GM19239 (cell line): ENCODE measurements at regions not wholly inside any gene's neighbourhood (a gene's known extent, or its start where the extent isn't known, plus 50 kb on each side); places are given as distances from the start of the nearest gene placed in this dataset.
"Not testable (repeated sequence)": the region's sequence is repeated elsewhere in the genome, so short reads cannot be mapped to it uniquely, and the experiment has no call there.

Source experiments
- DNase-seq: peaks from one replicate; pipeline ENCODE4 v3.0.0; 2011; ENCODE audit warnings: low spot score; ENCODE audit not compliant: insufficient read length
- FAIRE-seq: peaks from 2 replicates; lab custom pipeline; 2011; peaks lifted over from hg19 to GRCh38; lab: Jason Lieb, UNC

DNA sequence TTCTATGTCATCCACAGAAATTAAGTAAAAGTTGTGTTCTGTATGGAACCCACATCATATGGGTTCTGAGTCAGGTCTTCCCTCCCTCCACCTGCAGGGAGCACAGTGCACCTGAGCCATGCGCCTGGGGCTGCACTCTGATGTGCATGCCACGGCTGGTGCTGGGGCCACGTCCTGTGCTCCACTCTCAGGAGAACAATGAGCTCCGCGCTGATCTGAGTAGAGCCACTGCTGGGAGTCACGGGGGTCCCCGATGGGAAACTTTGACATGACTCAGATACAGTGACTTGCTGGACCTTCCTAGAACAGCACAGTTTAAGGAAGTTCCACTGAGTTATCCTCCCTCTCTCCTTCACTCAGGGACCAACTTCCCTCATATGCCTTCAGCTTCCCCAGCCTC lies 683.4 kb downstream of the TMEM121 start:
- DNase-seq, result no peak
- FAIRE-seq, result no peak

DNA sequence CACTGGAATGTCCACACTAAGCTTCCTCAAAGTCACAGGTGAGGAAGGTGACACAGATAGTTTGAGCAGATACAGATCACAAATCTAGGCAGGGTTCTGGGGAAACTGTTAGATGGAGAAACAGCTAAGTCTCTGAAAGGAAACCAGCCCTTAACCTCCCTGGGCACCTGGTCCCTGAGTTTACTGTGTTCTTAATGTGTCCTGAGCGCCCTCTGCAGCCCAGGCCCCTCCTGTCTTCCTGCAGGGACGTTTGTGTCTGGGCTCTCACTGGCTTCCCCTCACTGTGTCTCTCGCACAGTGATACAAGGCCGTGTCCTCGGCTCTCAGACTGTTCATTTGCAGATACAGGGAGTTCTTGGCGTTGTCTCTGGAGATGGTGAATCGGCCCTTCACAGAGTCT lies 684.3 kb downstream of the TMEM121 start:
- FAIRE-seq, result no peak
- no peak for DNase-seq

DNA sequence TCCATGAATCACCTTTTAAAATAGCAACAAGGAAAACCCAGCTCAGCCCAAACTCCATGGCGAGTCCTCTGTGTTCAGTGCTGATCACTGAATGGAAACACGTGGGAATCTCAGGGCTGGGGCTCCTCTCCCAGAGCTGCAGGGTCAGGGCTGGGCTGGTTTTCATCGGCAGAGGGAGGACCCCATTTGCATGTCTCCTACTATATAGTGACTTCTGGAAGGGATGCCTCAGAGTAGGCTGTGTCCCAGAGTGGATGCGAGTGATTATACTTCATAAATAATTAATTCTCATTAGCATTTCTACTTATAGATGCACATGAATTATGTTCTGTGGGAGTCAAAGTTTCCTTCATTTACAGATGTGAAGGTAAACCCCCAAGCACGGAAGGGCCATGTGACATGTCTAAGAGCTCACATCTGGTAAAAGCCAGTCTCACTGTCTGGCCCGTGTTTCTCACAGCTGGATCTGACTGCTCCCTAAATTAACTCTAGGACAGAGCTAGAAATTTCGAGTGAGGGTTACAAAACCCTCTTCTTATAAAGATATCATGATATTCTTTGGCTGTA lies 685.0 kb downstream of the TMEM121 start:
- no peak for FAIRE-seq

DNA sequence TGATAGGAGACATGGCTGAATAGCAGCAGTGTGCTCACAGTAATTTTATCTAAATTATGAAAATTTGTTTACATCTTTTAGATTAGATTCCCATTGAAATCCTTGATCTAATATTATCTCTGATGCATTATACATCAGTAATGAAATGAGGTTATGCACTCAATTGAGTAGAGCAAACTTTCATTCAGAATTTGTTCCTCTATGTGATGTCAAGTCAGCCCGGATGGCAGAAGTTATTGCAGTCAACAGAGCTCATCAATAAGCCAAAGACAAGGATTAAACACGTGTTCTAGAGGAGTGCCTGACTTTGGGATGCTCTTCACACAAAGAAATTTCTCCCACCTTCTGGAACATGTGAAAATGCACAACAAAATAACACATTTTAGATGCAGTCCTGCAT lies 688.8 kb downstream of the TMEM121 start:
- DNase-seq (no peak), FAIRE-seq (no peak)

More for the DNA sequence above, 685.0 kb downstream of the TMEM121 start:
- DNase-seq, result no peak

DNA sequence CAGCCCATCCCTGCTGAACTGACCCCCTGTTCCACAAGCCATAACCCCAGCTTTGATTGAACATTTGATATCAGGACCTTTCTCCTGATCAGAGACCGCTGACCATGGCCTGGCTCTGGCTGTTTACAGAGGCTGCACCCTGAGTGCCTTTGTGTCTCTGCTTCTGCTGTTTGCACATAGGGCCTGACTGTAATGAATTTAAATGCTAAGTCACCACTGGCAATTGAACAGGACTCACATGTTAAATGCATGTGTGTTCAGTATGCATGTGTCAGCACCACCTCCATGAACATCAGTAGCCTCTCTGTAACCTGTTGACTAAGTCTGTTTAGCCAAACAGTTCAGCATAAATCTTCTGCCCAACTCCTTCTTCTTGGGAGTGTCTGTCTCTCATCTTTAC lies 690.3 kb downstream of the TMEM121 start:
- no peak for DNase-seq
- FAIRE-seq, result no peak

DNA sequence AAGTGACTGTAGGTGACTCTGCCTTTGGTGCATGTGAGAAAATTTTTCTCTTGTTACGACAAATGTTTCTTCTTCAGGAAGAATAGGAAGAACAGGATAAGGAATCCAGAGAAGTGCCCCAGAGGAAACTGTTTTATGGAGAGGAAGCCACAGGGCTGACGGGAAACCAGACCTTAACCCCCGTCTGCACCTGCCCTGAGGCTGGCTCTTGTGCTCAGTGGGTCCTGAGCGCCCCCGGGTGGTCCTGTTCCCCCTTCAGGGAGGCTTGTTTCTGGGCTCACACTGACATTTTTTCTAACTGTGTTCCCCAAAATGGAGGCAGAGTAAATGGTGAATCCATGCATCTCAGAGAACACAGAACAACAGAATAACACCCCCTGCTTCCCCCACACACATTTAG lies 691.8 kb downstream of the TMEM121 start:
- DNase-seq (no peak), FAIRE-seq (no peak)

DNA sequence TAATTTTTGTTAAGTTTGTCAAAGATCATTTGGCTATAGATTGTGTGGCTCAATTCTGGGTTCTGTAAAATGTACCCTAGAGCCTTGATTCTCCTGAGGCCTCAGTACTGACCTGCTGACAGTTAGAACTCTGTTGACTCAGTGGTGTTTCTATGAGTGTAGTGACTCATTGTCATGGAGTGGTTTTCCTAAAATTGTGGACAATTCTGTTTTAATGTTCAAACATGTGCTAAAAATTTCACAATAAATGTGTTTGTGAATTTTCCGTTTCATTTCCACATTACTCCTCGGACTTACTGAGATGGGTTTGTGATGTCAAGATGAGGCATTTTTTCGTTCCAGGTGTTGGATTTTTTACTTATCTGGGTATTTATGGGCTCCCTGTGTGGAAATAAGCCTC lies 695.9 kb downstream of the TMEM121 start:
- no peak for DNase-seq
- FAIRE-seq, result no peak

DNA sequence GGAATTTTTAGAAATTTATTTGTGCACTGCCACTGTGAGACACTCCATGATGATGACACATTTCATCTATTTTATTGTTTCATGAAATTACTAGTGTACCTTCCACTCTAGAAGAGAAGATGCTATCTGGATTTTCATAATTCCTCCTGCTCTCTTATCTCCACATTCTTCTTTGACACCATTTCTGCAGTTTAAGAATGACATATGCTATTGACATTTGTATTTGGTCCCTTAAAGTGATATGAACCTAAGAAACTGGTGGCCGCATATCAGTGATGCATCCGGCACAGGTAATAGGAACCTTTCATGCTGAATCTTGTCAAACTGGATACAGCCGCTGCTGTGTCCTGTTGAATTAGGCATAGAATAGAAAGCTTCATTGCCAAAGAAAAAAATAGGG lies 696.3 kb downstream of the TMEM121 start:
- DNase-seq (no peak), FAIRE-seq (no peak)

DNA sequence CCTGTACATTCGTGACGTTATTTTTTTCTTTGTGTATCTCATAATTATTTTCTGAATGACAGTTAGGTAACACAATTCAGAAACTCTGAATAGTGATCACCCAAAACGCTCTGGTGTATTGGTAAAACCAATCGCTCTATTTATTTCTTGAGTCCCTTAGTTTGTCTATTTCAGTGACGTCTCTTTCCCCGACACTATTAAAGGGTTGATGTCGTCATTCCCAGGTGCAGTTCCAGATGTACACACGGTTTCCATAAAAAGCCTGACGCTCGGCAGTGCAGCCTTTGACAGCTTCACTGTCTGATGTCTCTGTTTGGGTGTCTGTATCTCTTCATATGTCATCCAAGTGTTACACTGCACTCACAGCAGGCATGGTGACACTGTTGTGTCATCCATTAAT lies 701.4 kb downstream of the TMEM121 start:
- no peak for FAIRE-seq

DNA sequence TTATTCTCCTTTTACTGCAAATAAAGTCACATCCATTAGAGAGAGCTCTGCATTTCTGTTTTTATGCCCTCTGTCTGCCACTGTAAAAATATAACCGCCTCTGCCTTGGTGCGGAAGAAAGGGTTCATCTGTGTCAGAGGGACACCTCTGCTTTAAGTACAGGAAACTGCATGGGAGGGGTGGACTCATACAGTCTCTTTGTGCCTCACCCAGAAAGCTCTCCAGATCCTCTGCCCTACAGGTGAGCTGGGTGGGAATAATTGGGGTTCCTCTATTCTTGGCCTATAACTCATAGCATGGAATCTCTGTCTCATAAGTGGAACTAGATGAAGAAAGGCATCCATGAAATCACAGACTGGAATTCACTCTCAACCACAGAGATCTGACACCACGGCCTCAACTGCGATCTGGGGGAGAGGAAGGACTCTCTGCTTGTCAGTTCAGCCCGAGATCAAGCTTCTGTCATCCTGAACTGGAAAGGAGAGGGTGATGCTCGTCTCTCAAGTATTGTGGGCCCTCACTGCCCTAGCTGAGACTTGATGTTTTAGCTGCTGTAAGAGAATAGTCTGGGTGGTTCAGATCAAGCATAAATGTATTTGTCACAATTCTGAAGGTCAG lies 702.3 kb downstream of the TMEM121 start:
- DNase-seq (no peak), FAIRE-seq (no peak)

More for the DNA sequence above, 701.4 kb downstream of the TMEM121 start:
- DNase-seq, result no peak

DNA sequence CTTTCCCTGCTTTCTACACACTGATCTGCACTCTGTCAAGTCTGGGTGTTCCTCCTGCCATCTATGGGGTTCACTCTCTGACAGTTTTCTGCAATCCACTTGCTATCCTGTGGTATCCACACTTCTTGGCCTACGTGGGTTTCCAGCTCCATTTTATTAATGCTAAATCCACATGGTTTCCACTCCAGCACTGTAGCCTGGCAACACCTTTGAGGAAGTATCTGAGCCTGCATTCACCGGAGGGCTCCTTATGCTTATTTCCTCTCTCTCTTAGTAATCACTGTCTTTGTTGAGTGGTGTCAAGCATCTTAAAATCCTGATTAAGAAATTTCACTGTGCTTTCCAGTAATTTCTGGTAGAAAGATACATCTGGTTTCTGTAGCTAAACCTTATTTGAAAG lies 703.7 kb downstream of the TMEM121 start:
- no peak for DNase-seq
- no peak for FAIRE-seq

DNA sequence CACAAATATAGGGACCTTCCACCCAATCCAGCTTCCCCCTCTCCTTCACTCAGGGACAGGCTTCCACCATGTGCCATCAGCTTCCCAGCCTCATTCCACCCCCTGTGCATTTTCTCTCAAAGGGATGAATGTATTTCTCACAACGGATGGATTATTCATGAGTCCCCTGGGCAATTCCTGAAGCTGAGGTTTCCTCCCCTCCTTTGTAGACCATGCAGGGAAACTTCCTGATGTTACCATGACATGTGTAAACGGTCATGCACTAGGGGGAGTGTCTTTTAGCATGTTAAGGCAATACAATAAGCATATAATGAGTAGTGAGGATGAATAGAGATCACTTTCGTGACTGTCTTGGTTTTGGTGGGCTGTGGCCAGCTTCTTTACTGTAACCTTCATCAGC lies 706.8 kb downstream of the TMEM121 start:
- FAIRE-seq, DNase-seq: not testable (repeated sequence)

DNA sequence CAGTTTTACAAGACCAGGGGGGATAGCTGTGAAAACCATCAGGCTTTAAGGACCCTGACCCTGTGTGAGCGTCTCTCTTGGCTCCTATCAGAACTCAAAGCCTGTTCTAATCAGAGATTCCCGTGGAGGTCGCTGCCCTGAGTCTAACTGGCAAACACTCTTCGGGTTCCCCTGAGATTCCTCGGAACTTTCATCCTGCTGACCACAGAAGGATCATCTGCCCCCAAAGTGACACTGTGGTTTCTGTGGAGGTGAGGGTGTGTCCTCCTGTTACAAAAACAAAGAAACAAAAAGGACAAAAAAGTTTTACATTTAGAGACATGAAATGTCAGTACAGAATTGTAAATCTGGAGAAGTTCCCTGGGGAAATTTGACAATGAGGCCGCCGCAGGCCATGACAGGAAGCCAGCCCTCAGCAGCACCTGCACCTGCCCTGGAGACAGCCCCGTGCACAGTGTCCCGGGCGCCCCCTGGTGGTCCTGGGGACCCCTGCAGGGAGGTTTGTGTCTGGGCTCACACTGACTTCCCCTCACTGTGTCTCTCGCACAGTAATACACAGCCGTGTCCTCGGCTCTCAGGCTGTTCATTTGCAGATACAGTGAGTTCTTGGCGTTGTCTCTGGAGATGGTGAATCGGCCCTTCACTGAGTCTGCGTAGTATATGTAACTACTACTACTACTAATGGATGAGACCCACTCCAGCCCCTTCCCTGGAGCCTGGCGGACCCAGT lies 708.3 kb downstream of the TMEM121 start:
- not testable (repeated sequence) for FAIRE-seq, DNase-seq

DNA sequence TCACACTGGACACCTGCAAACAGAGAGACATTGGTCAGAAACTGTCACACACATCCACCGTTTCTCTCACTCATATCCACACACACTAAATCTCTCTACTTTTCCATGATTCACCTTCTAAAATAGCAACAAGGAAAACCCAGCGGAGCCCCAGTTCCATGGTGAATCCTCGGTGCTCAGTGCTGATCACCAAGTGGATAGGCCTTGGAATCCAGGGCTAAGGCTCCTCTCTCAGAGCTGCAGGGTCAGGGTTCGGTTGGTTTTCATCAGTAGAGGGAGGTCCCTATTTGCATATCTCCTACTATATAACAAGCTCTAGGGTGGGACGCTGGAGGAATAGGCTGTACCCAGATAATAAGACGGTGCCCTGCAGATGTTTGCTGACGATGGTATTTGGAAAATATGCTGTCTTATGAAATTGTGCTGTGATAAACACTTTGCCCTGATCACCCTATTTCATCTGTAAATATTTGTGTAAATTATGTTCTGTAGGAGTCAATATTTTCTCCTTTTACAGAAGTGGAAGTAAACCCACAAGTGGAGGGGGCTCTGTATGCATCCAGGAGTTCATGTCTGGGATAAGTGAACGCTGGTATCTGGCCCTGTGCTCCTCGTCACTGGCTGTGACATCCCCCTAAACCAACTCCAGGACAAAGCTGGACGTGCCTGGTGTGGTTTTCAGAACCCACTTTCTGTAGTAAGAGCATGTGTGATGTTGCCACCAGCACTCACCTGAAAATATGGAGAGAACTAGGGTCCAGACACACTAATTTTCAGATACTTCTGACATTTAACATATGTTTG lies 709.2 kb downstream of the TMEM121 start:
- DNase-seq, result no peak
- FAIRE-seq, result no peak

DNA sequence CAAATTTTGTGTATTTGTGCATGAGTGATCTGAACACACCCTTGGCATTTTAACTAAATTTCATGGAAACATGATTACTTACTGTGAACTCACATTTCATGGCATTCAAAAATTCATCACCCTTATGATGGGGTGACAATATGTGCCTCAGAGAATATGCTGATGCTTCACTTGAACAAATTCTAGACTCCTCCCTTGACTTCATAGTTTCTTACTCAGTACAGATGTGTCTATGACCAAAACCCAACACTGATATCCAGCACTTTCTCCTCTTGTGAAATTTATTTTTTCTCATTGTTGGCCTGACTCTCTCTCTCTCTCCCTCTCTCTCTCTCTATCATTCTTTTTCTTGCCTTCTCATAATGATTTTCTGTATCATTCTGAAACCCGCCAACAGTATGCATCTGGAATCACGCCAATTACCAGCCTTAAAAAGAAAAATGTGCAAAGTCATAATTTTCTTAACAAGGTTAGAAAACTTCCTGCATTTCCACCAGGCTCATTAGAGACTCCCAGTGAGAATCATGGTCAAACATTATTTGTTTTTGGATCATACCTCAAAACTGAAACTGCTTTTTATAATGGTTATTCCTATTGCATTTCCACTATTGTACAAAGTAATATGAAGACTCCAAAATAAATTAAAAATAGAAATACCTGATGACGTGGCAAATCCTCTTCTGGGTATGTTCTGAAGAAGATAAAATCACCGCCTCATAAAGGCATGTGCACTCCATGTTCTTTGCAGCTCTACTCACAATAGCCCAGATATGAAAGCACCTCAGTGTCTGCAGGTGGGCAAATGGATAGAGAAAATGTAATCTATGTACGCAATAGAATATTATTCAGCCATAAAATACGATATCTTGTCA lies 722.2 kb downstream of the TMEM121 start:
- no peak for FAIRE-seq
- DNase-seq, result no peak

DNA sequence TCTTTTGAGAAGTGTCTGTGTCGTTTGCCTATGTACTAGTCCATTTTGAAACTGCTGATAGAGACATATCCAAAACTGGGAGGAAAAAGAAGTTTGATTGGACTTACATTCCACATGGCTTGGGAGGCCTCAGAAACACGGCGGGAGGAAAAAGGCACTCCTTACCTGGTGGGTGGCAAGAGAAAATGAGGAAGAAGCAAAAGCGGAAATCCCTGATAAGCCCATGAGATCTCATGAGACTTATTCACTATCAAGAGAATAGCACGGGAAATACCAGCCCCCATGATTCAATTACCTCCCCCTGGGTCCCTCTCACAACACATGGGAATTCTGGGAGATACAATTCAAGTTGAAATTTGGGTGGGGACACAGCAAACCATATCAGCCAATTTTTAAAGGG lies 727.6 kb downstream of the TMEM121 start:
- not testable (repeated sequence) for FAIRE-seq, DNase-seq

DNA sequence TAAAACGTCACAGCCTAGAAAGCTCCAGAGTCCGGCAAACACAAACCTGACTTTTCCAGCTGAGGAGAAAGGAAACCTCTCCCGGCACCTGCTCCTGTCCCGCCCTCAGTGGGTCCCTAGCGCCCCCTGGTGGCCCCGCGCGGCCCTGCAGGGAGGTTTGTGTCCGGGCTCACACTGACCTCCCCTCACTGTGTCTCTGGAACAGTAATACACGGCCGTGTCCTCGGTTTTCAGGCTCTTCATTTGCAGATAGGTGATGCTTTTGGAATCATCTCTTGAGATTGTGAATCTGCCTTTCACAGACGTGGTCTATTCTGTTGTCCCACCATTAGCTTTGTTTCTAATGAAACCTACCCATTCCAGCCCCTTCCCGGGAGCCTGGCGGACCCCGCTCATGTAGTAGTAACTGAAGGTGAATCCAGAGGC lies 731.2 kb downstream of the TMEM121 start:
- not testable (repeated sequence) for FAIRE-seq

DNA sequence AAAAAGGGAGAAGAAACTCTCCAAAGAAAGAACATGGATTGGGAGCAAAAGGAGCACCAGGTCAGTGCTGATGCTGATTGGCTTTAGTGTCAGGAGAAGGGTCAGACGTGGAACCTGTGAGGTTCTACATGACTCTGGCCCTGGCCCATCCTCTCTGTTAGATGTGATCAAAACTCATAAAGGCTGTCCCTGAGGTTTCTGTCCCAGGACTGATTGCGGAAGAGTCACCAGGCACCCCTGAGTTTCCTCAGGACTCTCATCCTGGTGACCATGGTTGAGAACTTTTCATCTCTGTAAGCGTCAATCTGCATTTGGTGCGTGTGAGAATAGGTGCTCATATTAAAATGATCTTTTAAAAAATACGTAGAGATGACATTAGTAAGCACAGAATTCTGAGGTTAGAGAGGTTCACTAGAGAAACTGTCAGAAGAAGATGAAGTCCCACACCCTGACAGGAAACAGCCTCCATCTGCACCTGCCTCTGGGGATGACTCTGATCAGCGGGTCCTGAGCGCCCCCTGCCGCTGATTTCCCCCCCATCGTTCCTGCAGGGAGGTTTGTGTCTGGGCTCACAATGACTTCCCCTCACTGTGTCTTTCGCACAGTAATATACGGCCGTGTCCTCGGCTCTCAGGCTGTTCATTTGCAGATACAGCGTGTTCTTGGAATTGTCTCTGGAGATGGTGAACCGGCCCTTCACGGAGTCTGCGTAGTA lies 741.8 kb downstream of the TMEM121 start:
- DNase-seq (no peak), FAIRE-seq (no peak)

More for the DNA sequence above, 731.2 kb downstream of the TMEM121 start:
- DNase-seq, result not testable (repeated sequence)

DNA sequence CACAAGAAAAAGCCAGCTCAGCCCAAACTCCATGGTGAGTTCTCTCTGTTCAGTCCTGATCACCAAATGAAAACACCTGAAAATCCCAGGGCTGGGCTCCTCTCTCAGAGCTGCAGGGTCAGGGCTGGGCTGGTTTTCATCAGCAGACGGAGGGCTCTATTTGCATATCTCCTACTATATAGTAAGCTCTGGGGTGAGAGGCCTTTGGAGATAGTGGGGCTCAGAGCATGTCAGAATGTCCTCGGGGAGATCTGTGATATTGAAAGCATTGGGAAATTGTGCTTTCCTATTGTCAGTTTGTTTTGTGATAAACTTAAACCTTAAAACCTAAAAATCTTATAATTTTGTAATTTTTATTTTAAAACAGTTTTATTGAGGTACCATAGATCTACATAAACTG lies 742.6 kb downstream of the TMEM121 start:
- no peak for FAIRE-seq
- DNase-seq, result no peak
